Prostate gland (tissue), 2 donors: ENCODE measurements at regions not wholly inside any gene's neighbourhood (a gene's known extent, or its start where the extent isn't known, plus 50 kb on each side); places are given as distances from the start of the nearest gene placed in this dataset.

Experiments used
- POLR2A ChIP-seq: fragments of 450-650 bp; IDR thresholded peaks from one replicate; pipeline ENCODE4 v1.6.1; 2016; ENCODE audit warnings: antibody characterized with exemption, mild to moderate bottlenecking
- TF ChIP-seq, protein P1 (sequence below), 4 experiments: fragments of 200-600 bp in 2 of 4; fragments of 450-650 bp in 2 of 4; sonication (generic) in 2 of 4; IDR thresholded peaks; 1 replicate in 3 of 4; 2 replicates in 1 of 4; pipeline ENCODE4 v1.5.1; 2016 to 2019; ENCODE audit warnings: antibody characterized with exemption in 4 of 4, mild to moderate bottlenecking in 2 of 4, moderate library complexity in 2 of 4

DNA sequence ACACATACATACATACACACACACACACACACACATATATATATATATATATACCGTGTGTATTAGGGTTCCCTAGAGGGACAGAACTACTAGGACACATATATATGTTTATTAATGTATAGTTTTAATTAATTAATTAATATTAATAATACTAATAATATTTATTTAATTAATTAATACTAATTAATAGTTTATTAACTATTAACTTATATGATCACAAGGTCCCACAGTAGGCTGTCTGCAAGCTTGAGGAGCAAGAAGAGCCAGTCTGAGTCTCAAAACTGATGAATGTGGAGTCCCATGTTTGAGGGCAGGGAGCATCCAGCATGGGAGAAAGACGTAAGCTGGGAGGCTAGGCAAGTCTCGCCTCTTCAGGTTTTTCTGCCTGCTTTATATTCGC lies 398.0 kb upstream of the KIF2A start:
- no peak for TF ChIP-seq POLR2A
- TF ChIP-seq, protein P1, sequence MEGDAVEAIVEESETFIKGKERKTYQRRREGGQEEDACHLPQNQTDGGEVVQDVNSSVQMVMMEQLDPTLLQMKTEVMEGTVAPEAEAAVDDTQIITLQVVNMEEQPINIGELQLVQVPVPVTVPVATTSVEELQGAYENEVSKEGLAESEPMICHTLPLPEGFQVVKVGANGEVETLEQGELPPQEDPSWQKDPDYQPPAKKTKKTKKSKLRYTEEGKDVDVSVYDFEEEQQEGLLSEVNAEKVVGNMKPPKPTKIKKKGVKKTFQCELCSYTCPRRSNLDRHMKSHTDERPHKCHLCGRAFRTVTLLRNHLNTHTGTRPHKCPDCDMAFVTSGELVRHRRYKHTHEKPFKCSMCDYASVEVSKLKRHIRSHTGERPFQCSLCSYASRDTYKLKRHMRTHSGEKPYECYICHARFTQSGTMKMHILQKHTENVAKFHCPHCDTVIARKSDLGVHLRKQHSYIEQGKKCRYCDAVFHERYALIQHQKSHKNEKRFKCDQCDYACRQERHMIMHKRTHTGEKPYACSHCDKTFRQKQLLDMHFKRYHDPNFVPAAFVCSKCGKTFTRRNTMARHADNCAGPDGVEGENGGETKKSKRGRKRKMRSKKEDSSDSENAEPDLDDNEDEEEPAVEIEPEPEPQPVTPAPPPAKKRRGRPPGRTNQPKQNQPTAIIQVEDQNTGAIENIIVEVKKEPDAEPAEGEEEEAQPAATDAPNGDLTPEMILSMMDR (IDR thresholded peaks at IDR 0.05): no peak
